AML-193 (cell line): ENCODE measurements at regions not wholly inside any gene's neighbourhood (a gene's known extent, or its start where the extent isn't known, plus 50 kb on each side); places are given as distances from the start of the nearest gene placed in this dataset.
"Not testable (repeated sequence)": the region's sequence is repeated elsewhere in the genome, so short reads cannot be mapped to it uniquely, and the experiment has no call there.

Experiments used
- DNase-seq, 2 experiments: peaks; one replicate each; lab custom pipeline; 2025; lab: John Stamatoyannopoulos, UW

DNA sequence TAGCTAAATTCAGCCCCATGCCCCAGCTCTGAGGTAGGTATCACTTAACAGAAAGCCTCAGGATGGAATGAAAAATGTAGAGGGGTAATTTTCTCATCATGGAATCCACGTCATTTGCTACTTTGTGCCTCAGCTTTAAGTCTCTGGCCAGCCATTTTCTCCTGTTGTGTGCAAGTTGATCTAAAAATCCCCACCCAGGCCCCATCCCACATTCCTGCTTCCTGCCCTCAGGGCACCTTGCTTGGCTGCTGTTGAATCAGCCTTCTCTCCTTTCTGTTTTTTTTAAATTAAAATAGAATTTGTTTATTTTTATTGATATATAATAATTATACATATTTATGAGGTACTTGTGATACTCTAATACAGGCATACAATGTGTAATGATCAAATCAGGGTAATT is 179.9 kb upstream of the TSHZ3 start:
- DNase-seq = no peak

- DNase-seq = no peak
Observed at GRCh38 chr19:31530781-31531180, 181.5 kb upstream of the TSHZ3 start.

- no peak for DNase-seq
Observed at GRCh38 chr19:31531326-31531725, 182.1 kb upstream of the TSHZ3 start.

DNA sequence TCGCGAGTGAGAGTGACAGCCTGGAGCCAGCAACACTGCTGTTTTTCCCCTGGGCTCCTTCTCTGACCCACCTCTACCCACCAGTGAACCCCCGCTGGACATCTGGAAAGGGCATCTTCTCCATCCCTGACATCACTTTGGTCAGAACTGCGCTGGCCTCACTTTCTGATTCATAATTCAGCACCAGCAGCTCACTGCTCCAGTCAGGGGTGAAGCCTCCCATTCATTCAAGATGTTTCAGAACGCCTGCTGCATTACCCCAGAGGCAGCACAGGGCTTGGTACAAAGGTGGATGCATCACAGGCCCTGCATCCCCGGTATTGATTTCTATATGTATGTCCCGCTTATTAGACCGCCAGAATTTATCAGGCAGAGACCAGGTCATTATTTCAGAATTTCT is 182.8 kb upstream of the TSHZ3 start:
- DNase-seq = no peak

DNA sequence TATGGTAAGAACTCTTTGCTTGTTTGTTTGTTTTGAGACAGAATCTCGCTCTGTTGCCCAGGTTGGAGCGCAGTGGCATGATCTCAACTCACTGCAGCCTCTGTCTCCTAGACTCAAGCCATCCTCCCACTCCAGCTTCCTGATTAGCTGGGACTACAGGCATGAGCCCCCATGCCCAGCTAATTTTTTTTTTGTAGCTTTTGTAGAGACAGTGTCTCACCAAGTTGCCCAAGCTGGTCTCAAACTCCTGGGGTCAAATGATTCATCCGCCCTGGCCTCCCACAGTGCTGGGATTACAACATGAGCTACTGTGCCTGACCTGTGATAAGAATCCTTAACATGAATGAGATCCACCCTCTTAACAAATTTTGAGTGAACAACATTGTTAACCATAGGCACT is 183.9 kb upstream of the TSHZ3 start:
- no peak for DNase-seq

DNA sequence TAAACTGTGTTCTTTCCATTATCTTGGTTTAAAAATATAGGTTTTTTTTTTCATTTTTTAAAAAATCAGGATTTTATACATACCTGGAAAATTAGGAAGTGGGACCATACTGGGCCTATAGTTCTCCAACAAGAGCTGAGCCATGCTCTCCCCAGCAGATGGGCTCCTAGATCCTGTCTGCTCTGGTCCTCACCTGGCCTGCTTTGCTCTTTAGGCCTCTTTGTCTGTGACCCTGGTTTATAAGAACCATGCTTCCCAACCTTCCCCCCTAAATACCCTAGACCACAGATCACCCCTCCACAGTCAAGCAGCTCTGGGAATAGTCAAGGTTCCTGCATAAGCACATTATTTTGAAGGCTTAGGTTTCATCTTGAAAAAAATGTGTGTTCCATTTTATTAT is 185.0 kb upstream of the TSHZ3 start:
- no peak for DNase-seq

DNA sequence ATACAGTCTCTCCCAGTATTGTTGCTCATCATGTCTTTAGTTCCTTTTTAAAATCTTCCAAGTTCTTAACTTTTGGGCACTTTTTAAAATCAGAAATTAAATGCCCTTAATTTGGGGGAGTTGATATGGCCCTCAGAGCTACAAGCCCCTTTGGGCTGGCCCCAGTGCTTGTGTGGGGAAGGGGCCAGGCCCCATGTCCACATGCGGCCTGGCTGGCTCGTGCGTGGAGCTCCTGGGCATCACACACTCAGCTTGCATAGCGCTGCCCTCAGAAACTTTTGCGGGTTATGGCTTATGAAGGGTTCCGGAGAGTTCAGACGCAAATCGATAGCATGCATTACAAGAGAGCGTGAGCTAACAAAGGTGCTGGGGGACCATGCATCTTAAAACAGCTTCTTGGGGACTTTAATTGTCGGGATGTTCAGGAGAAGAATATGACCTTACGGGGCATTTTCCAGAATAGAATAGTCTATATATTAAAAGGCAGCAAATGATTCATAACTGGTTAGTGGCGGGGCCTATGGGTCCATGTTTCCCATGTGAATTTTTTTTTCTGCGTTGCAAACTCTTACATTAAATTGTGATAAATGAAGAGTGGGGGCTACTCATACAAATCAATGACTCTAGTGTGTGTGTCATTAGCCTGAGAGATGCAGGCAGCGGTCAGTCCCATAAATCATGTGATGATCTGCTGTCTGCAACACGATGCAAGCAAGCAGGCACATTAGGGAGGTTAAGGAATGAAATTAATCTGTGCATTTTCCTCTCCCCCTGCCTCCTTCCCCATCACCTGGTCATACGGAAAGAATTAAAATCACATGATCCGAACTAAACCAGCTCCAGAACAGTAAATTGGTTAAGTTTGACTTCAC is 185.8 kb upstream of the TSHZ3 start:
- no peak for DNase-seq

GRCh38 chr19:31535691-31536460 is 186.6 kb upstream of the TSHZ3 start:
- no peak for DNase-seq

DNA sequence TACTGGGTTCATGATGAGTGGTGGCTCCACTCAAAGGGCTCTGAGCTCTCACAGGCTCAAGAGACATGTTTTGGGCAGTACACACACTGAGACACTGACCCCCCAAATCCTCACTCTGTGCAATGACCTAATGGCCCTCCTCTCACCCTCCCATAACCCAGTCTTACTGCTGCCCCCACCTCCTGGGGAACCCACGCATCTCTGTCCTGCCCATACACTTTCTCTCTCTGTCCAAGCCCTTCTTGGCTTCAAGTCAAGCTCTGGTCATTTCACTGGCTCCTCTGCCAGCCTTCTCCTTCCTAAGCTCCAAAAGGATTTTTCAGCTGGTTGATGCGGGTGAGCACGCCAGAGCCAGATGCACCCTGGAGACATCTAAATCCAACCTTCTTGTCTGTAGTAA is 187.9 kb upstream of the TSHZ3 start:
- no peak for DNase-seq

- not testable (repeated sequence) for DNase-seq
Observed at GRCh38 chr19:31537902-31538301, 188.7 kb upstream of the TSHZ3 start.

- DNase-seq = no peak
Observed at GRCh38 chr19:31538879-31539278, 189.6 kb upstream of the TSHZ3 start.

DNA sequence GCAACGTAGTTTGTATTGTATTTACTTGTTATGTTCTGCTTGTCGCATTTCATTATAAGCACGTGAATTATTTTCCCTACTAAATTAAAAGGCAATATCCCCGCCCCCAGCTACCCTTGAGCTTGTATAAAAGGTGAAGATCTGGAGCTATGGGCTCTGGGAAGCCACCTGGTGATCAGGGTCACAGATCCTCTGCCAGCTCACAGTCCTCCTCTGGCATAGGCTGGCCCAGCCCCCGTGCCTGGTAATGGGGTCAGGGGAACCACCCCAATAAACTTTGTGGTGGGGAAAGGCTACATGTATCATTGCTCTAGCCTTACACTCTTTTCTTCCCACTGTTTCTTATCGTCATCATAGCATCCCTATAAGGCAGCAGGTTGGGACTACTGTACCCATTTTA is 190.2 kb upstream of the TSHZ3 start:
- DNase-seq = no peak

- DNase-seq = no peak
Observed at GRCh38 chr19:31541396-31541795, 192.2 kb upstream of the TSHZ3 start.

- DNase-seq = no peak
Observed at GRCh38 chr19:31543456-31543855, 194.2 kb upstream of the TSHZ3 start.

DNA sequence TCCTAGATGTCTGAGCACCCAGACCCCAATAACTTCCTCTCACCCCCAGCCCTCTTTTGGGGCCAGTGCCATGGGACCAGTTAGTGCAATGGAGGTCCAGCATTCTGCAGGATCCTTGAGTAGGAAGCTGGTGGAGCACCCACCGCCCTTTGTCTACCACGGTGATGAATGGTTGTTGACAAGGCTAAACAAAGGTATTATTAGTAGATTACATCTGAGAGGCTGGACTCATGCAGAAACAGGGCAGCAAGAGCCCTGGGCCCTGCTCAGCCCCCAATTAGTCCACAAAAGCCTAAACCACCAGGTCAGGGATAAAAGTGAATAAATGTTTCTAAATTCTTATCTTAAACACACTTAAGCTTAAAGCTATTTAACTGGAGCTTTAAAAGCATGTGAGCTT is 196.5 kb upstream of the TSHZ3 start:
- DNase-seq = no peak

DNA sequence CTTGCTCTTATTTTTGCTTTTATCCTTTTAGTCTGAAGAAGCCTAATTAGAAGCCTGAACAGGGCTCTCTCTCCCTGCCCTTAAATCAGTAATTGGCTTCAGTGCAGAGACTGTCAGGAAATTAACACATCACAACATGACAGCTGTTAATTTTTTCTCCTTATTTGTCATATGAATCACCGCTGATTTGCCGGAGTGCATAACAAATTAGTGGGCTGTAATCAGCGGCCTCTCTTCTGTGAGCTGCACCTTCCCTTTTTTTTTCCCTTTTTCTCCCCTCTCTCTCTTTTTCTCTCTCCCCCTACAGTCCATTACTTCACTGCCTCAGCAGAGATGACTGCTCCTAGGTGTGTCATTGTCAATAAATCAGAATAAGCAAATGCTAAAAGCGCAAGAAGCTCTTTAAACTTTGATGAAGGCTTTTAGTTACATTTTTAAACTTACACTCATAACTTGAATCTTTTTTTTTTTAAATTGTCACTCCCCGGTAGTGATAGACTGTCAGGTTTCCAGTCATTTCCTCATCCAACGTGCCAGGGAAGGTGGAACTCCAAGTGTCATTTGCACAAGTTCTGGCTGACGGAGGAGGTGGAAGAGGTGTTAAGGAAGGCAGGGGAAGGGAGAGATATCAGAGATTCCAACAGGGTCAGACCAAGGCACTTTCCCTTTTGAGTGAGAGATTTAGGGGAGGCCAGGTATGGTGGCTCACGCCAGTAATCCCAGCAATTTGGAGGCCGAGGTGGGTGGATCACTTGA is 197.1 kb upstream of the TSHZ3 start:
- no peak for DNase-seq

DNA sequence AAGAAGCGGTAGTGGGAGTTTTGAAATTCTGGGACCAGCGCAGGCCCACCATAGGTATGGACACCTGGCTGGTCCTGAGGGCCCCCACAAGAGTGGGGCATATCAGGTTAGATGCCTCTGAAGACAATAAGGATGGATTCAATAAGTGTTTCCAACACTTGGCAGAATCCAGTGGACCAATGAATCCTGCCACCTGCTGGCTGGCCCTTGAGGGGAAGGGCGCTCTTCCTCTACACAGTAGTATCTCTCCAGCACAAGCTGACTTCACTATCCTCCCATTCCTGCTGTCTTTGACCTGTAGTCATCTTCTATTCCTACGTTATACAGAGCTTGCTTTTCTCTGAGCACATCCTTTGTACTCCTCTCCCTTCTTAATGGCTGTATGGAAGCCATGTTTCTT is 199.7 kb upstream of the TSHZ3 start:
- peak in 1 of 2 experiments; percentile 1 for DNase-seq

GRCh38 chr19:31553112-31553845 is 204.0 kb upstream of the TSHZ3 start:
- DNase-seq = no peak

- DNase-seq = no peak
Observed at GRCh38 chr19:31553846-31554215, 204.6 kb upstream of the TSHZ3 start.

DNA sequence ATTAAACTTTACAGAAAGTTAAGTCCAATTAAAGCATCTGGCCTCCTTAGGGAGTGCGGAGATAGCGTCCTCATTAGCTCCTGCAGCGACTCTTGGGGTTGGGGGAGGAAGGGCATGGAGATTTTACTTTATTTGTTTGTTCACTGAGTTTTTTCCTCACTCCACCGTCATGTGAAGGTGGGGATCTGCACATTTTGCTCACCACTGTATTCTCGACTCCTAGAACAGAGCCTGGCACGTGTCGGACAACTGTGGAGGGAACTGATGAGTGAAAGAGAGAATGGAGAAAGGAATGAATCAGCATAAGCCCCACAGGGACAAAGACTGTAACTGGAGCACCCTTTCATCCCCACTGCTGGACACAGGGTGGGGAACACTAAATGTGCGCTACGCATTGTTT is 205.1 kb upstream of the TSHZ3 start:
- DNase-seq = no peak

DNA sequence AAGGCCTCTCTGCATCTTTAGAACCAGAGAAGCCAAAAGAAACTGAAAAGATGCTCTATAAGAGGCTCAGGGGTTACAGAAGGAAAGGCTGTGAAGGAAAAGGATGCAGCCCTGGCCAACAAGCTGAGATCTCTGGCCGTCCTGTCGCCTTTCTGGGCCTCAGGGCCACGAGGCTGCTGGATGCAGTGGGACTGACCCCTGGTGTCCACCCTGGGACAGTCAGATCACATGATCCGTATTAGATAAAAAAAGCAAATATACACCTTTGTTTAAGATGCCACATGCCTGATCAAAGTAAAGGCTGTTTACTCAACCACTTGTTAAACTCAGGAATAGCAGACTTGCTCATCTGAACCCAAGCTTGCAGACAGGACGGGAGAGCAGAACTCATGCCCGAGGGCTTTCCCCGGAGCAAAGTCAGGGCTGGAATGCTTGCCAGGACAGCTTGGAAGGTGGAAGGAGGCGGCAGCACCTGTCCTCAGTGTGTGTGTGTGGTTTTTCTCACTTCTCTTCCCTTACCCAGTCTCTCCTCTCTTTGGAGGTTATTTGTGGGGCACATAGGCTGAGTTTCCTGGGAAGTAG is 206.5 kb upstream of the TSHZ3 start:
- DNase-seq = no peak

DNA sequence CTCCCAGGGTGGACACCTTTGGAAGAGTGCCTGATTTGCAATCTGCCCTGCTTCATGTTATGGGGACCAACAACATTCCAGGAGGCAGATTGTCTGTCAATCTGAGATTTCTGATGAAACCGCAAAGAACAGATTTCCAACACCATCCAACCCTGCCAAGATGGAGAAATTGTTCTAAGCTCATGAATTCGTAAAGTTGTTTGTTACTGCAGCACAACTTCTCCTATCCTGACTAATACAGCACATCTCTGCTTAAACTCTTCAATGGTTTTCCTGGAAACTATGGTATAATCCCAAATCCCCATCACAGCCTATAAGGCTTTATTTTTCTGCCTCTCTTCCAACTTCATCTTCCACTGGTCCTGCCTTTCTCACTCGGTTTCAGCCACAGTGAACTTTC is 210.3 kb upstream of the TSHZ3 start:
- DNase-seq = no peak
